GM18867 (cell line): ENCODE measurements at regions not wholly inside any gene's neighbourhood (a gene's known extent, or its start where the extent isn't known, plus 50 kb on each side); places are given as distances from the start of the nearest gene placed in this dataset.
"Not testable (repeated sequence)": the region's sequence is repeated elsewhere in the genome, so short reads cannot be mapped to it uniquely, and the experiment has no call there.

Experiments
- ATAC-seq: cut with Tn5 transposase; IDR thresholded peaks from one replicate; pipeline ENCODE4 v1.9.1; 2021; ENCODE audit warnings: mild to moderate bottlenecking, moderate library complexity; ENCODE audit not compliant: unreplicated experiment

- ATAC-seq, result no peak
Measured at GRCh38 chr12:42933461-42934081, 344.0 kb upstream of the PRICKLE1 start.

- ATAC-seq, result no peak
Measured at GRCh38 chr12:42932936-42933335, 343.4 kb upstream of the PRICKLE1 start.

- ATAC-seq, result no peak
Measured at GRCh38 chr12:42926232-42926631, 336.7 kb upstream of the PRICKLE1 start.

- ATAC-seq, result no peak
Measured at GRCh38 chr12:42924482-42924881, 334.9 kb upstream of the PRICKLE1 start.

GRCh38 chr12:42923583-42923982 is 334.0 kb upstream of the PRICKLE1 start:
- ATAC-seq, result no peak

GRCh38 chr12:42923156-42923555 is 333.6 kb upstream of the PRICKLE1 start:
- ATAC-seq, result no peak

GRCh38 chr12:42922505-42922850 is 332.9 kb upstream of the PRICKLE1 start:
- ATAC-seq, result no peak

- ATAC-seq, result no peak
Measured at GRCh38 chr12:42921741-42922504, 332.4 kb upstream of the PRICKLE1 start.

- ATAC-seq, result no peak
Measured at GRCh38 chr12:42919691-42920090, 330.1 kb upstream of the PRICKLE1 start.

- no peak for ATAC-seq
Measured at GRCh38 chr12:42918443-42918842, 328.9 kb upstream of the PRICKLE1 start.

- ATAC-seq, result no peak
Measured at GRCh38 chr12:42916143-42916542, 326.6 kb upstream of the PRICKLE1 start.

GRCh38 chr12:42915426-42915825 is 325.9 kb upstream of the PRICKLE1 start:
- ATAC-seq, result no peak

GRCh38 chr12:42912367-42912766 is 322.8 kb upstream of the PRICKLE1 start:
- no peak for ATAC-seq

- no peak for ATAC-seq
Measured at GRCh38 chr12:42910656-42911055, 321.1 kb upstream of the PRICKLE1 start.

- no peak for ATAC-seq
Measured at GRCh38 chr12:42908712-42909111, 319.2 kb upstream of the PRICKLE1 start.

GRCh38 chr12:42906801-42907200 is 317.3 kb upstream of the PRICKLE1 start:
- ATAC-seq, result not testable (repeated sequence)

GRCh38 chr12:42905419-42905705 is 315.8 kb upstream of the PRICKLE1 start:
- no peak for ATAC-seq

GRCh38 chr12:42904683-42905418 is 315.3 kb upstream of the PRICKLE1 start:
- no peak for ATAC-seq

- ATAC-seq, result no peak
Measured at GRCh38 chr12:42903736-42904135, 314.2 kb upstream of the PRICKLE1 start.

GRCh38 chr12:42902001-42902400 is 312.5 kb upstream of the PRICKLE1 start:
- ATAC-seq, result no peak

GRCh38 chr12:42893803-42894202 is 304.3 kb upstream of the PRICKLE1 start:
- no peak for ATAC-seq
